ENCODE measurements at regions not wholly inside any gene's neighbourhood (a gene's known extent, or its start where the extent isn't known, plus 50 kb on each side); places are given as distances from the start of the nearest gene placed in this dataset.

DNA sequence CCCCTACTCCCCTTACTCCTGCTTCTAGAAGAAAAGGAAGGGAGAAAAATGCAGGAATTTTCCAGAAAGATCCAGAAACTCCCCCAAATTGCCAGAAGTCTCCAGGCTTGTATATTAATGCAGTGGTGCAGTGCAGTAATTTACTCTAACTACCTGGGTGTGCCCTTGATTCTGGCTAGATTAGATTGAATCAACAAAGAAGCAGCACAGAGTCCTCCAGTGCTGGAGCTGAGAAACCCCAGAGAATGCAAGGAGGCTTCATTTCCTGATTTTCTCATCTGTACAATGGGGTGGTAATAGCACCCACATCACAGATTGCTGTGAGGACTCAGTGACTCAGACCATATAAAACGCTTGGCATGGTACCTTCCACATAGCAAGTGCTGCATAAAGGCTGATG is 247.3 kb upstream of the RPL38 start:
- no peak for DNase-seq

DNA sequence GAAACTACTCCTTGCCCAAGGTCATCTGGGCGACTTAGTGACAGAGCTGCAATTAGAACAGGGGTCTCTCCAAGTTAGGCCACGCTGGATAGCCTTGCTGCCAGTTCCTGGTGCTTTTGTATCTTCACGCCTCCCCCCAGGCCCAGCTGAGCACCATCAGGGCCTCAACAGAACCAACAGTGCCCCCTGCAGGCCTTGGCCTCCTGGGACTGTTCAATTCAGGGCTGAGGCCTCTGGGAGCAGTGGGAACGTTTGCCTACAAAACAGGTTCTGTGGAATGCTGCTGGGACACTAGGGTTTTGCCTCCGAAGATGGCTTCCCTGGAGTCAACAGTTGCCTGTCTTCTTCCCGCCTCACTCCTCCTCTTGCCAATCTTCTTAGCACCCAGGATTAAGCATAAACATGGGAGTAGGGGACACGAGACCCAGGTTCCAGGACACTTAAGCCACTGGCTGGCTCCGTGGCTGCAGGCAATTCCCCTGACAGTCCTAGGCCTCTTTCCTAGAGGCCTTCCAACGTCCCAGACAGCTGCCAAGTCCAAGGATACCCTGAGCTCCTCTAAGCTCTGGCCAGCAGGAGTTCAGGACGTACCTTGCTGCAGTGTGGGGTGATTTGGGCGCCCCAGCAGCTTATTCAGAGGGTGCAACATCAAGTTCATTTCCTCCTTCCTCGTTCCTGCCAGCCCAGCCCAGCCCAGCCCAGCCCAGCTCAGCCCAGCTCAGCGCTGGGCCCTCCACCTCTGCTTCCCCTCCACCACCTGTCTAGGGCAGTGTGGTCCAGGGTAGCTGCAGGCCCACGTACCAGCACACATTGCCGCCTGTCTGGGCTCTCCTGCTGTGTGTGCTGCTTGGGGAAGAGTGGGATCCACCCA is 246.6 kb upstream of the RPL38 start:
- DNase-seq = no peak

DNA sequence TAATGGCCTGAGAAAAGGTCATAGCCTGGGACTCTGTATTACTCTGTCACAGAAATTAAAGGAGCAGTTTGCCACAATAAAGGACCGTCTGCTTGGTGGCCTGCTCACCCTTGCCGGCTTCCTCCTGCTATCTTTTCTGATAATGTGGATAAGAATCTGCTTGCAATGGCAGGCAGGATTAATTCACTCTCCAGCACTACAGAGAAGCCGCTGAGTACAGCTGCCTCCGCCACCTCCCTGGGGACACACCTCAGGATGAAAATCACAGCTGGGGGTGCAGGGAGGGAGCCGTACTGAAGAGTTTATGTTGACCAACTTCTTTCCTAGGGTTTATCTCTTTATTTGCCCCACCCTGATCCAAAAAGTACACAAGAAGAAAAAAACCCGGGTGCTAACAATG is 245.9 kb upstream of the RPL38 start:
- no peak for DNase-seq

DNA sequence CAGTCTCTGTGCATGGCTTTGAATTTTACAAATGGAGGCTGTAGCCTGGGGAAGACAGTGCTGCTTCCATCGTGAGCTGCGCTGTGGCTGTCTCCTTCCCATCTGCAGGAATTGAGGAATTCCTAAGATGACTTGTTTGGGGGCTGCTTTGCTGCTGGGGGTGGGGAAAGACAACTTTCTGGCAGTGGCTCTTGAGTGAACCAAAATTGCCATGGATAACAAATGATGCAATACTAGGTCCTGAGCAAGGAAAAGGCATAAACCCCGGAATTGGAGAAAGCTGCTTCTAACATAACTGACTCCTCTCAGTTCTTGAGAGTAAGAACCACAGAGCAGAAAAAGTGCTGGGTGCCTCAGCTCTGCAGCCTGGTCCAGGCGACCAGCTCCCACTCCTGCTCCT is 245.0 kb upstream of the RPL38 start:
- DNase-seq = no peak

DNA sequence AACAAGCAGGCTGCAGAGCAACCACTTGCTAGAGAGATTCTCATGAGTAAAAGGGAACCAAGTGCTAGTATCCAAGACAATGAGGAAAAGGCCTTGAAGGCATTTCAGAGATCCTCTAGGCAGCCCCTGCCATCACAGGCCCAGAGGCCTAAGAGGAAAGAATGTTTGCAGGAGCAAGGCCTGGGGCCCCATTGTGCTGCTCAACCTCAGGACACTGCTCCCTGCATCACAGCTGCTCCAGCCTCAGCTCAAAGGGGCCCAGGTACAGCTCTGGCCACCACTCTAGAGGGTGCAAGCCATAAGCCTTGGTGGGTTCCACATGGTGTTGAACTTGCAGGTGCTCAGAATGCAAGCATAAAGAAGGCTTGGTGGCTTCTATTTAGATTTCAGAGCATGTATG is 243.0 kb upstream of the RPL38 start:
- DNase-seq = no peak

DNA sequence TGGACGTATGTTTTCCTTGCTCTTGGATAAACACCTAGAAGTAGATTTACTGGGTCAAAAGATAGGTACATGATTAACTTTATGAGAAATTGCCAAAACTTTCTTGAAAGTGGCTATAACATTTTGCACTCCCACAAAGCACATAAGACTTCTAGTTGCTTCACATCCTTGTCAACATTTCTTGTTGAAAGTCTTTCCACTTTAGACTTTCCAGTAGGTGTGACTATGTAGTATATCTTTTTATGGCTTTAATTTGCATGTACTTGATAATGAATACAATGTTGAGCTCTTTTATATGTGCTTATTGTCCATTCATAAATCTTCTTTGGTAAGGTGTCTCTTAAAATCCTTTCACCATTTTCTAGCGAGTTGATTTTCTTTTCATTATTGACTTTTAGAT is 241.2 kb upstream of the RPL38 start:
- DNase-seq = no peak

DNA sequence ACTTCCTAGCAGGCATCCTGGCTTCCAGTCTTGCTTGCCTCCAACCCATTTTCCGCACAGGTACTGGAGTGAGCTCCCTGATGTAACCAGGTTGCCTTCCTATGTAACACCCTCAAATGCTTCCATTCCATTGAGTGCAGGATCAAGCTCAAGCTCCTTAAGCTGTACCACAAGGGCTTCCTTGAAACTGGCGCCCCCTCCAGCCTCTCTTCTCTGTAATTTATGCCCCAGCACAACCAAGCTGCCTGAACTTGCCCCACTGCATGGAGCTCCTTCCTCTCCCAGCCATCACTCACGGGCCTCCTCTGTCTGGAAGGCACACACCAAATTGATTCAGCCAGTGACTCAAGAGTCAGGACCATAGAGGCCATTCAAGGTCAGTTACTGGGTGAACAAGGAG is 234.8 kb upstream of the RPL38 start:
- no peak for DNase-seq

DNA sequence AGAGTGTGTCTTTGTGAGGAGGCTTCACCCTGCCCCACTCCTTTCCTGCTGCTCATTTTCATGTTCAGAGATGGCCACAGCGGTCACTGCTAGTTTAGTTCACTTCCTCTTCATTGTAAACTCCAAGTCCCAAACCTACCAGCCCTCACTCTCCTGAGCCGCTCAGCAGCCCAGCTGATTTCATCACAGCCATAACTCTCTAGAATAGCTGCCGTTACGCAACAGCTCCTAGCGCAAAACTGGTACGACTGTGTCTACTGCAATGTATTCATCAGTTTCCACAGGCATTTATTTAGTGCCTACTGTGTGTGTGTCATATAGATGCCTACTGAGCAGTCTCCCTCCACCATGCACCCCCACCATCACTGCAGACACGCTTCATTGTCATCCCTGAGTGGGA is 233.5 kb upstream of the RPL38 start:
- DNase-seq = no peak

DNA sequence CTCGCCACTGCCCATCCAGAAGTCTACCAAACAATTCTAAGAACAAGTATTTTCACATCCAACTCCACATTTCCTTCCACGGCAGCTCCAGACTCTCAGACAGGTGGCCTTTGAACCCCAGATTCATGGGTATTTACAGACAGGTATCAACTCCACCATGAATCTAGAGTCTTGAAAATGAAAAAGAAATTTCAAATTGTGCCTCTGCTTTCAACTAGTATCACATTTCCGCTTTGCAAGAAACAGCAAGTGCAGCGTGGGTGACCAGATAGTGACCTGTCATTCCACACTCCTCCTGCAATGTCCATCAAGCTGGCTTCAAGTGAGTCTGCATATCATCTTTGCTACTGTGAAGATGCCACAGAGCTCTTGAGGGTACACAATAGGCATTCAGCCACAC is 232.4 kb upstream of the RPL38 start:
- no peak for DNase-seq

DNA sequence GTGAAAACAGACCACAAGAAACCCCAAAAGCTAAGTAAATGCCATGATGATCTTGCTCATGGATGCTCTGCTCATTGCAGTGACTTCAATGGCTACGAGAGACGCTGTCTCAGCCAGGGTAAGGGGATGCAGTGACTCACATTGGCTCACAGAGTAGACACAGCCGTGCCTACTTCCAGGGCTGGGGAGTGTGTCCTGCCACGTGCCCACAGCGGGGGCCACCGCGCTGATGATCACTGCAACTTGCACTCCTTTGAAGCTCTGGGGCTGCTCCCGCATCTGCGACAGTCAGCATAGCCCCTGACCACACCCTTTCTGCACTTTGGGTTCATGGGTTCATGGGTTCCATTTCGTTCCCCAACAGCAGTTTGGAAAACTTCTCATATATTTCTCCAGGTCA is 231.4 kb upstream of the RPL38 start:
- DNase-seq = no peak

DNA sequence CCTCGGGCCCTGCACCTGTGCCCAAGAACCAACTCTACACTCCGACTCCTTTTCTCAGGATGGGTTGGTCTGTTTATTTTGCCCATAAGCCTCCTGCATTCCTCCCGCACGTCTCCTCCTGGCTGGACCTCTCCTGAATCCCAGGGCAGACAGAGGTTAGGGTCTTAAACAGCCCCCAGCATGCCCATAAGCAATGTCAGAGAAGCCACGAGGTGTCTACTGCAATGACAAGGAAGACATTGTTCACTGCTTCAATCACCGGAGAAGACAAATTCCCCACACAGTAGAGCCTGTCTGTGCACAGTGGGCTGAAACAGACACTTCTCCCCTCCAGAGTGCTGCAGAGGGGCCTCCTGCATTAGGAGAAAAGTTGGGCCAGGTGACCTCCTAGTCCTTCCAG is 230.6 kb upstream of the RPL38 start:
- DNase-seq = no peak

DNA sequence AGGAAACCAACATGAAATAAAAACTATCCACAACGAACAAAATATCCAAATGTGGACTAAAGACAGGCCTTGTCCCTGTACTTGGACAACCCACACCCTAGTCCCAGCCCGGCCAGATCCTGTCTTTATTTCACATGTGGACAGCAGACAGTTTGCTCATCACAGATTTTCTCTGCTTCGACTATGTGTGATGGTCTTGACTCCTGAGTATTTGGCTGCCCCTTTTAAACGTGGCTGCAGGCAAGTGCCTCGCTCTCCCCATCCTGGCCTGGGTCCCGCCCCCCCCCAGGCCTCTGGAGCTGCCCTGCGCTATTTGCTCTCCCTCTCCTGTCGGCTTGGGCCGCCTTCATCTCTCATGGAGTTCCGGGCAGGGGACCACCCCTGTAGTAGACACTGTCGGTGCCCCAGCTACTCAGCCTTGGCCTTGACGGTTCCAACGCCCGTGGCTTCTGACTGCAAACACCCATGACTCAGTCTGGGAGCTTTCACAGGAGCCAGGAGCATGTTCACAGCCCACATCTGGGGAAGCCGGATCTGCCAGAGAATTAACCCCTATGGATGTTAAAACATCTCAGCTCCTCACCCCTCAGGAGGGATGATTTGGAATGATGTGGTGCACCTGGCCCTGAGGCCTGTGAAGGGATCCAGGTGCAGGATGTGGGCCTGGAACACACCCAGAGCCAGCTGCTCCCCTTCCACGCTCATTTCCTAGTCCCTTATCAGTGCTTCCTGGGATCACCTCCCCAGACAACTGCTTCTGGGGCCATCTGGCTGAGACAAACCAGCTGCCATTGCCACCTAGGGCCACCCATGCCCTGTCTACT is 229.7 kb upstream of the RPL38 start:
- DNase-seq = no peak

DNA sequence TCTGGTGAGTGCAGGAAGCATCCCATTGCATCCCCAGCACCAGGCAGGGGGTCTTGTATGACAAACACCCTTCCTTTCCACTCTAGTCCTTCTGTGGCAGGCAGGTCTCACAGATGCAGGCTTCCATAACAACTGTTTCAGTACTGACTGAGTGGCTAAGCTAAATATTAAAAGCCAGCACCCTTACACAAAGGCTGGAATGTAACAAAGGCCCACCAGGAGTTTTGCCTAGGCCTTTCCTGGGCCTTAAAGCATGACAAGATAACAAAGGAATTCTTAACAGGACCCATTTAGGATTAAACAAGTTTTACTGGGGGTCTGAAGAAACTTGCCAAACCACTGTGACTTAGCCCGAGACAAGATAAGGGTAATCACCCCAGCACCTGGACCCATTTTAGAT is 228.9 kb upstream of the RPL38 start:
- DNase-seq = no peak

DNA sequence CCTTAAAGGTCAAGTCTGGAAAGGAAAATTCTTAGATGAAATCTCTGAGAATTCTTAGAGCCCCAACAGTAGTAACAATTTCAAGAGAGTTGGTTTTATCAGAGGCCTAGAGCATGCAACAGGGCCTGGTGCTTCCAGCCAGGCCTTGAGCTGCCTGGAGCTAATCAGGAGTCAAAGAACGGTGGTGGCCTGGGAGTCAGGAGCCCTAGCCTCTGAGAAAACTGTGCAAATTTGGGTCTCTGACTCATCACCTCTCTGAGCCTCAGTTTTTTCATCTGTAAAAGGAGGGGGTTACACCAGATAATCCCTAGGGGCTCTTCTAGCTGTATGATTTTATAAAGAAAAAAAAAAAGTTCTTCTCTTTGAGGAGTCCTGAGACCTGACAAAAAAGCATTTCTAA is 227.3 kb upstream of the RPL38 start:
- no peak for DNase-seq

DNA sequence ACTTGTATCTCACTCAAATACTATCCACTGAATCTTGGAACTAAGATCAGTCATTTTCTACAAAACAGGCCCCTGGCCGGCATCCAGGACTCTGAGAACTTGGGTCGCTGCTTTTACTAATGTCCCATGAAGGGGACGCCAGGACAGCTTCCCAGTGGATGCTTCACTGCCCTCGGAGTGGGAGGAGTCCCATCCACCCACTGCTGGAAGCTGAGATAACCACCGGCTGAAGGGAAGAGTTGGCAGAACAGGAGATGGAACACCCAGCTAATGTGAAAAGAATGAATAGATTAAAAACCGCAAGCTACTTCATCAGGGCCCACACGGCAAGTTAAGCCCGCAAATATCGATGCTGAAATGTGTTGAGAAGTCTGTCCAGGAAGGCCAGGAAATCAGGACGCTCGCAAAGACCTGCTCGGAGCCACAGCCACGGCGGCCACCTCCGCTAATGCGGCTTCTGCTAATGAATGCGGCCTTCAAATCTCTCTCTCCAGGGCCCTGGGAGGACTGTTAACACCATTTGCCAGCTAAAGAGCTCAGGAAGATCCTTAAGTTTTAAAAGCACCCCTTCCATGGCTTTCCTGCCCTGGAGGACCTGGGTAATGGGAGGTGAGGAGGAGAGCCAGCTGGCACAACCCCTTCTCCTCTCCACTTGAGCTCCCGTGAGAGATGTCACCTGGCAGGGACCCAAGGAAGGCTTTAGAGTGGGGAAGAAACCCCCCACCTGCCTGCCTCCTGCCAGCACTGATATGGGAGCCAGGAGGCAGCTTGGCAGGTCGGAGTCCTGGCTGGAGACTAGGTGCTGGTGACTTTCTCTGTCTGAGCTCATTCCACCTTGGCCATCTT is 226.6 kb upstream of the RPL38 start:
- no peak for DNase-seq

DNA sequence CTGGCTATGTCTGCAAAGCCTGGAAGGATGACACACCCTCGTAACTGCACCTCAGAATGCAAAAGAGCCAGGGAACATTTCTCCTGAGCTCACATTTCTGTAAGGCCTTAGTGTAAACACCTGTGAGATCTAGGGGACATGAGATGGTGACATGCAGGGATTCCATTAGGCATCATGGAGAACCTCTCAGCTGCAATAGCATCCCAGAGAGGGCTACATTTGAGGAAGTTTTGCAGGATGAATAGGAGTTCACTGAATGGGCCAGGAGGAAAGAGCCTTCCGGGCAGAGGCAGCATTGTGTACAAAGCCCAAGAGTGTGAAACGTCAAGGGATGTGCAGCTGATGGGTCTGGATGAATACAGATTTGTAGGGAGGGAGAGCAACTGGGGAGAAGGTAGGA is 223.0 kb upstream of the RPL38 start:
- no peak for DNase-seq

DNA sequence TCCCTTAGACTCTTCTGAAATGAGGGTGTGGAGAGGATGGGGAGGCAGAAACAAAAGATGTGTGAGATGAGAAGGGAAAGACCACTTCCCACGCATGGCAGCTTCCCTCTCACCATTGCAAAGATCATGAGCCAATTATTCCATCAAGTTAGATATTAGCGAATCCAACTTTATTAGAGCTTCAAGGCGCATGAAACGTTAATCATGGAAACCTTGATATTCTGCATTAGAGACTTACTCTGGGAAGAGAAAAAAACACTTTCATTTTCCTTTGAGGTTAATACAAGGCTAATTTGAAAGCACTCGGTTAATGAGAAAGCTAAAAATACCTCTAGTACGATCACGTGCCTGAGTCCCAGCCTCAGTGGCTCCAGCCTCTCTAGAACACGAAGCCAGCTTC is 220.6 kb upstream of the RPL38 start:
- DNase-seq = no peak

DNA sequence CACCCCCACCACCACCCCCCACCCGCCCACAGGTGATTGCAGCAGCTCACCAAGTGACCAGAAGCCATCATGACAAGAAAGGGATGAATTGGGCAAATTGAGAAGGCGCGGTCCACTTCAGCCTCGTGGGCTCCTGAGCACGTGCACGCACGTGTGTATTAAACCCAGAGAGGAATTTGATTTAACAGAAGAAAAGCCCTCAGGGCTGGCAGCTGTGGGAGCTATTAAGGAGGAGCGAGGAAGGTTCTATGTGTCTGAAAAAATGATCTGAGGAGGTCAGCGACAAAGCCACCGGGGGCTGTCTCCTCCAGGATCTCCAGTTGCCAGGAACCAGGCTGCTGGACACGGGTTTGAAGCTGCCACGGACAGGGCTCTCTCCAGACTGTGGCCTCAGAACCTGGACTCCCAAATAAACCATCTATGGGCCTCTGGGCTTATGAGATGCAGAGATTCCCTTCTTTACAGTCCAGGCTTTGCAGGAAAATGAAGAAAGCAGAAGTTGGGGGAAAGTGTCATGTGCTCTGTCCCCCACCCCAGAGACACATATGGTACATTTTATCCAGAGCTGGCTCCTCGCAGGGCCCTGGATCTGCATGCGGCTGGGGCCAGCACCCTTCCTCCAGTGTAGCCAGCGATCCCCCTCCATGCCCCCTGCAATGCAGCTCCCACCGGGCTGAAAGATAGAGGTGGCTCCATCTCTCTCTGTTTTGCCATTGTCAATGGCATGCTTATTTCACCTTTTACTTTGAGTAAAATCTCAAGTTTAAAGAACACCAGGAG is 219.7 kb upstream of the RPL38 start:
- DNase-seq = no peak

DNA sequence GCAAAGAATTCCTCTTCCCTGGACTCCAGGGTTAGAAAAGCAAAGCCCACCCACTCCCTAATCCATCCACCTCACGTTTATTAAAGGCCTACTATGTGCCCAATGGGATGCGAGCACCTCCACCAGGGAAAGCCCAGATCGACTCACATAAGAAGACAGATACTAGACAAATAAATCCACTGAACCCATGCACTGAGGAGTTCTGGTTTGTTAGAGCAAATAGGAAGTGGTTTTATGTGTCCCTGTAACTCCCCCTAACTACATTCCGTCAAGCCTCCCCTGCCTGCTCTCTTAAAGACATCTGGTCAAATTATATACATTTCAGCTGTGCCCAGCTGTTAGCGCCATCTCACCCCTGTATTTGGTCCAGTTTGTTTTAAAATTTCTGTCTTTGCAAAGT is 218.5 kb upstream of the RPL38 start:
- DNase-seq = no peak

DNA sequence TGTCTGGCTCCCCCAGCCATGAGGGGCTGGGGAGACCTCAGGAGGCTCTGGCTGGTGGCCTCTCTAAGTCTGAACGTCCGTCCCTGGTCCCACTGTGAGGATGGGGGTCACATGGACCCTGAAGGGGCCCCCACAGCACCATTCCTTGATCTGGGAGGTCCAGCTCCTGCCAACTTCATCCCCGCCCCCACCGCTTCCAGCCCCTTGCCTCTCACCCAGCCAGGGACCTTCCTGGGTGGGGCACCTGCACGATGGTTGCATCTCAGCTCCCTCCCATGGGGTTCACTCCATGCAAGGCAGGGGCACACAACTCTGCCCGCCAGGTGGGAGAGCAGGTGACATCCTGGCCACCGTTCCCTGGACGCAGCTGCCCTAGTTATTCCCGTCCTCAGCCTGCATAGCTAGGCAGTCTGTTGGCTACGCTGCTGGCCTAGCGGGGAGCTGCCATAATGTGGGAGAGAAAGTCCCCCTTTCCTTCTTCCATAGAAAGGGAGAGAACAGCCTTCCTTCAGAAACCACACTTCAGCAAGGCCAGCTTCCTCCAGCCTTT is 217.9 kb upstream of the RPL38 start:
- no peak for DNase-seq

DNA sequence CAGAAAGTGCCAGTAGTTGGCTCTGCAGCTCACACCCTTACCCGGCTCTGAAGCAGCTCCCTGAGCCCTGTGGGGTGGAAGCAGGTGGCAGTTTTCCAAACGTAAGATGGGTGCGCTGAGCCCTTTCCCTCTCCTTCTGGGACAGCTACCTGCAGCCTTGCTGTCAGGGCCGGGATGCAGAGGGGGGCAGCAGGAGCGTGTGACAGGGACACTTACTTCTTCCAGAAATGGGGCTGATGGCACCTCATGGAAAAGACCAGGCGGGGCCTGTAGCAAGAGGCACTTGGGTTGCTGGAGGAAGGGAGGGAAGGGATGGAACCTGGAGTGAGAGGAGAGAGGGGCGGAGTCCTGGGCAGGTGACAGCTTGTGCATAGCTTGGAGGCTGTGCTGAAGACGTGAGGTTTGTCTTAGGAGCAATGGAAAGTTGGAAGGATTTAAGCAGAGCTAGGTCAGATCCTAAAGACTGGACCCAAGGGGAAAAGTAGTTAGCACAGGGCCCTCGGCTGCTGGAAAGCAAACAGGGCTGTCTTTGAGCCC is 216.8 kb upstream of the RPL38 start:
- no peak for DNase-seq

DNA sequence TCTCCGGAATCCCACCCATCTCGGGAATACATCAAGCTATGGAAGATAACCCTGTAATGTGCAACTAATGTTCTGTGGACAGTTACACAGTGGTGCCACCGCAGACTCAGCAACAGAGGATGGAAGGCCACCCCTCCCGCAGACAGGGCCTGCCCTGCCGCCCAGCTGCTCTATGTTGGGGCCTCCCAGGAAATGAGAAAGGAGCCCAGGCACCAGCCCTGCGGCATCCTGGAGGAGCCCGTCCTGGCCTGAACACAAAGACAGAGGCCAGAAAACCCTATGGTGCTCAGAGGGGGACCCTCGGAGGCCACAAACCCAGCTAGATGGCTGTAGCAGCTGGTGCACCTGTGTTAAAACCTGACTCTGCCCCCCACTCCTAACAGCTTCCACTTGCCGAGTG is 216.1 kb upstream of the RPL38 start:
- no peak for DNase-seq
